ENCODE measurements at regions not wholly inside any gene's neighbourhood (a gene's known extent, or its start where the extent isn't known, plus 50 kb on each side); places are given as distances from the start of the nearest gene placed in this dataset.

- TF ChIP-seq, protein P1, sequence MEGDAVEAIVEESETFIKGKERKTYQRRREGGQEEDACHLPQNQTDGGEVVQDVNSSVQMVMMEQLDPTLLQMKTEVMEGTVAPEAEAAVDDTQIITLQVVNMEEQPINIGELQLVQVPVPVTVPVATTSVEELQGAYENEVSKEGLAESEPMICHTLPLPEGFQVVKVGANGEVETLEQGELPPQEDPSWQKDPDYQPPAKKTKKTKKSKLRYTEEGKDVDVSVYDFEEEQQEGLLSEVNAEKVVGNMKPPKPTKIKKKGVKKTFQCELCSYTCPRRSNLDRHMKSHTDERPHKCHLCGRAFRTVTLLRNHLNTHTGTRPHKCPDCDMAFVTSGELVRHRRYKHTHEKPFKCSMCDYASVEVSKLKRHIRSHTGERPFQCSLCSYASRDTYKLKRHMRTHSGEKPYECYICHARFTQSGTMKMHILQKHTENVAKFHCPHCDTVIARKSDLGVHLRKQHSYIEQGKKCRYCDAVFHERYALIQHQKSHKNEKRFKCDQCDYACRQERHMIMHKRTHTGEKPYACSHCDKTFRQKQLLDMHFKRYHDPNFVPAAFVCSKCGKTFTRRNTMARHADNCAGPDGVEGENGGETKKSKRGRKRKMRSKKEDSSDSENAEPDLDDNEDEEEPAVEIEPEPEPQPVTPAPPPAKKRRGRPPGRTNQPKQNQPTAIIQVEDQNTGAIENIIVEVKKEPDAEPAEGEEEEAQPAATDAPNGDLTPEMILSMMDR (IDR thresholded peaks at IDR 0.05) = no peak
- no peak for TF ChIP-seq EZH2phosphoT487 (IDR thresholded peaks at IDR 0.05)
- TF ChIP-seq EZH2 (IDR thresholded peaks at IDR 0.05) = no peak
Measured at GRCh38 chr1:5497503-5497902, 494.7 kb downstream of the NPHP4 start.

All from neural progenitor cell (in vitro differentiated cells).